Activated T-cell treated with anti-CD3 and anti-CD28 coated beads for 1 hour (primary cell): ENCODE measurements at regions not wholly inside any gene's neighbourhood (a gene's known extent, or its start where the extent isn't known, plus 50 kb on each side); places are given as distances from the start of the nearest gene placed in this dataset.
"Not testable (repeated sequence)": the region's sequence is repeated elsewhere in the genome, so short reads cannot be mapped to it uniquely, and the experiment has no call there.

Experiments used
- DNase-seq: peaks from one replicate; pipeline ENCODE4 v3.0.0-alpha.2; 2020; ENCODE audit warnings: low read depth

GRCh38 chr7:131084336-131084735 is 243.3 kb upstream of the MKLN1 start:
- not testable (repeated sequence) for DNase-seq

GRCh38 chr7:131087756-131088658 is 239.7 kb upstream of the MKLN1 start:
- no peak for DNase-seq

- no peak for DNase-seq
Observed at GRCh38 chr7:131090188-131090587, 237.5 kb upstream of the MKLN1 start.

- no peak for DNase-seq
Observed at GRCh38 chr7:131090886-131091692, 236.6 kb upstream of the MKLN1 start.

- no peak for DNase-seq
Observed at GRCh38 chr7:131094685-131095084, 233.0 kb upstream of the MKLN1 start.

GRCh38 chr7:131095346-131095745 is 232.3 kb upstream of the MKLN1 start:
- no peak for DNase-seq

- DNase-seq, result no peak
Observed at GRCh38 chr7:131096267-131096927, 231.3 kb upstream of the MKLN1 start.

- DNase-seq, result no peak
Observed at GRCh38 chr7:131097662-131098376, 229.9 kb upstream of the MKLN1 start.

- DNase-seq, result no peak
Observed at GRCh38 chr7:131098527-131098926, 229.1 kb upstream of the MKLN1 start.

- no peak for DNase-seq
Observed at GRCh38 chr7:131100357-131101054, 227.2 kb upstream of the MKLN1 start.

- no peak for DNase-seq
Observed at GRCh38 chr7:131103997-131104396, 223.7 kb upstream of the MKLN1 start.

- no peak for DNase-seq
Observed at GRCh38 chr7:131104596-131105293, 222.9 kb upstream of the MKLN1 start.

GRCh38 chr7:131105294-131105798 is 222.3 kb upstream of the MKLN1 start:
- DNase-seq, result peak; percentile 21

- DNase-seq, result peak; percentile 69
Observed at GRCh38 chr7:131105799-131106680, 221.6 kb upstream of the MKLN1 start.

GRCh38 chr7:131106681-131107336 is 220.9 kb upstream of the MKLN1 start:
- DNase-seq, result peak; percentile 30

GRCh38 chr7:131107337-131108211 is 220.1 kb upstream of the MKLN1 start:
- DNase-seq, result peak; percentile 50

GRCh38 chr7:131108212-131108940 is 219.3 kb upstream of the MKLN1 start:
- DNase-seq, result no peak
